Pulmonary artery endothelial cell (primary cell): ENCODE measurements at regions not wholly inside any gene's neighbourhood (a gene's known extent, or its start where the extent isn't known, plus 50 kb on each side); places are given as distances from the start of the nearest gene placed in this dataset.

Experiments used
- DNase-seq: peaks from one replicate; pipeline ENCODE4 v3.0.0-alpha.2; 2011; ENCODE audit warnings: low read depth, low spot score

GRCh38 chr4:58935332-58935731 is 1825.1 kb upstream of the IGFBP7 start:
- no peak for DNase-seq

DNA sequence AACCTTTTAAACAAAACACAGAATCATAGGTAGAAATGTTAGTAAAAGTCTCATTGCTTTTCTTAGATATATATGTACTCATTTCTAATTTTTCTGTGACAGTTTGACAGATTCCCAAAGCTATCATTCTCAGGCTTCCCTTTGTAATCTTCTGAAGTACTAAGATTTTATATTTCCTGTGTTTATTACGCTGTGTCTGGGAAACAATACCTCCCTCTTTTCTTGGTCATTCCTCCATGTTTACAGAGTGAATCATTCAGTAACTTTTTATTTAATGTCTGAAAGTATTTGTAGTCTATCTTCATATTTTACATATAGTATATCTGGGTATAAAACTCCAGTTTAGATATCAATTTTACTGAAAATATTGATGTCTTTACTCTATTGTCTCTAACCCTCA is 1826.3 kb upstream of the IGFBP7 start:
- no peak for DNase-seq

- no peak for DNase-seq
Measured at GRCh38 chr4:58940167-58940566, 1830.0 kb upstream of the IGFBP7 start.

- no peak for DNase-seq
Measured at GRCh38 chr4:58941286-58941685, 1831.1 kb upstream of the IGFBP7 start.

DNA sequence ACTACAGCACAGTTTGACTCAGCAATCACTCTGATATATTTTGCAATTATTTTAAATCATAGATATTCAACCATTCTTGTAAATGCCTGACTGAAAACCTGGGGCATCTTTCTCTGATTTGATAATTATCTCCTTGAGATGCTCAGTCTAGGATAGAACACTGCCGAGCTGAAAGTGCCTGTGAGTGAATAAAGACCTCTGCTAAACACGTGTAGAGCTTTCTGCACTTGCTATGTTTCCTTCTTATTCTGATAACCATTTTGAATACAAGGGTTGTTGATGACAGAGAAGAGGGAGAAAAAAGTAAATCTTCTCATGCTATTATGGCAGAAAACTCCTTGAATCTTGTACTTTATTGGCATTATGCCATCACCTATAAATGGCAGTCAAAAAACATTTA is 1843.4 kb upstream of the IGFBP7 start:
- no peak for DNase-seq

DNA sequence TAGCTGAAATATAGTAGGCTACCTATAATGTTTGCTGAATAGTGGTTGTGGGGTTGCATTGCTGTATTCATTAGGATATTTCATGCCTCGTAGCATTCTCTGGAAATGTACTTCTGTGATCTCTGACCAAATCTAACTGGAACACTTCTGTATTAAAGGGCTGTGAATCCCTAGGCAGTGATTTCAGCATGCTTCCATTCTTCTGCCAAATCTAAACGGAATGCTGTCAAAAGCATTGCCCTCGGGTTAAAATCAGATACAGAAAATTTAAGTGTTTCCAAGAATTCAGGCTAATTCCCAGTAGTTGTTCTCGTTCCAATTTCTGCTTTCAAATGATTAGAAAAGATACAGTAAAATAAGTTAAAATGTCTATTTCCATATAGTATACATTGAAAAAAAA is 1847.5 kb upstream of the IGFBP7 start:
- DNase-seq, result no peak

DNA sequence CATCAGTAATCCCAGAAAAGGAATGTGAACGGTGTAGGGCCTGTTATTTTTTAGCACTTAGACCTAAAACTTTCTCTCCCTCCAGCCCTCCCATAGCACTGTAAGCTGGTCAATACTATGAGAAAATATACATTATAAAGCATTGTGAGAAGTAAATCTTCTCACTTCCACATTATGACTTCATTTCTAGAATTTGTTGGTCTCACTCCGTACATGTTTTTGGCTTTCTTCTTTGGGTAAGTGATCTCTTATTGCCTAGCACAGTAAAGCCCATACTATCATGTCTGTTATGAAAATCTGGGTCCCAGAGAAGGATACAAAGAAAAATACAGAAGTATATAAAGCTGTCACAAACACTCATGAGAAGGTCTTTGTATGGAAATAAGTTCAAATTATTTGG is 1851.1 kb upstream of the IGFBP7 start:
- DNase-seq, result no peak

- DNase-seq, result no peak
Measured at GRCh38 chr4:58961925-58962324, 1851.7 kb upstream of the IGFBP7 start.

GRCh38 chr4:58962424-58962823 is 1852.2 kb upstream of the IGFBP7 start:
- no peak for DNase-seq

DNA sequence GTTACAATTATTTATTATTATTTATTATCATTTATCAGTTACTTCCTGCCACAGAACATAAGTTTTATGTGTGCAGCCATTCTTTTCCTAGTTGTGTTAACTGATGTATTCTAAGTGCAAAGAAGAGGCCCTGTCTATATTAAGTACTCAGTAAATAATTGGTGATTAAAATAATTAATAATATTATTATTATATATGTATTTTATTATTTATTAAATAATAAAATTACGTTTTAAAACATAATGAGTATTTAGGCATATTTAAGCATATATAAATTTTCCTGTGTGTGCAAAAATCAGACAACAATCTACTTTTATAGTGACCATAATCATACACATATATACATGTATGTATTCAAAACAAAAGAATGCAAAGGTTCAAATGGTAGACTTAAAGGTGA is 1871.6 kb upstream of the IGFBP7 start:
- no peak for DNase-seq

- DNase-seq, result no peak
Measured at GRCh38 chr4:58983887-58984286, 1873.7 kb upstream of the IGFBP7 start.

GRCh38 chr4:59002148-59002547 is 1892.0 kb upstream of the IGFBP7 start:
- no peak for DNase-seq

GRCh38 chr4:59024257-59024656 is 1914.1 kb upstream of the IGFBP7 start:
- DNase-seq, result no peak

GRCh38 chr4:59037812-59038211 is 1927.6 kb upstream of the IGFBP7 start:
- DNase-seq, result no peak

- DNase-seq, result no peak
Measured at GRCh38 chr4:59039046-59039445, 1928.9 kb upstream of the IGFBP7 start.

- DNase-seq, result no peak
Measured at GRCh38 chr4:59044286-59044900, 1934.2 kb upstream of the IGFBP7 start.

DNA sequence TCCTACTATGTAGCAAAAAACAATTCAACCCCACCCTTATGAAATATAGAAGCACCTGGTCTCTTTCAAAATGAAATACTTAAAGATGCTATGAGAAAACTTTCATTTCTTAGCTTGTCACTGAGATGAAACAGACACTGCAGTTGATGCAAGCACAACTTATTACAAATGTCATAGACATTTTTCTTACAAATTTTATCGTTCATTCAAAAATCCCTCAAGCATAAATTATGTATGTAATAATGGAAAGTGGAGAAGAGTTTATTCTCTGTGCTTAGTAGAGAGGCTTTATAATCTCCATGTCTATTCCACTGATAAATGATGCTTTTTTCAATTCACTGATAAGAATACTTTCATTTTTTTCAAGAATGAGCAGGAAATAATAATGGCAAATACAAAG is 1943.9 kb upstream of the IGFBP7 start:
- no peak for DNase-seq

GRCh38 chr4:59057804-59058203 is 1947.6 kb upstream of the IGFBP7 start:
- no peak for DNase-seq

DNA sequence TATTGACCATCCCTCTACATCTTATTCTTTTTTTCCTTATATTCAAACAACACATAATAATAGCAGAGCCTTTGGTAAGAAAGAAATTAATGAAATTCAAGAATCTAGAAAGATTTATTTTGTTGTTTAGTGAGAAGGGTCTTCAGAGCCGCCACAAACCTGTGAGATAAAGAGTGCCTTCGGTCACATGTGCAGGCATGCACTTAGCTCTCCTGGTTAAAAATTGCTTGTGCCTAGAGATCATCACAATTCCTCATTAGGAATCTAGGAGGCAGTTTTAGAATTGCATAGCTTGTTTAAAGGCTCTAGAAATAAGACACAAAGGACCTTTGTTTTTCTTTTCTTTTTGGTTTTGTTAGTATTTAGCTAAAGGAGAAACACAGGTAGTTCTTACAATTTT is 1948.4 kb upstream of the IGFBP7 start:
- DNase-seq, result no peak

DNA sequence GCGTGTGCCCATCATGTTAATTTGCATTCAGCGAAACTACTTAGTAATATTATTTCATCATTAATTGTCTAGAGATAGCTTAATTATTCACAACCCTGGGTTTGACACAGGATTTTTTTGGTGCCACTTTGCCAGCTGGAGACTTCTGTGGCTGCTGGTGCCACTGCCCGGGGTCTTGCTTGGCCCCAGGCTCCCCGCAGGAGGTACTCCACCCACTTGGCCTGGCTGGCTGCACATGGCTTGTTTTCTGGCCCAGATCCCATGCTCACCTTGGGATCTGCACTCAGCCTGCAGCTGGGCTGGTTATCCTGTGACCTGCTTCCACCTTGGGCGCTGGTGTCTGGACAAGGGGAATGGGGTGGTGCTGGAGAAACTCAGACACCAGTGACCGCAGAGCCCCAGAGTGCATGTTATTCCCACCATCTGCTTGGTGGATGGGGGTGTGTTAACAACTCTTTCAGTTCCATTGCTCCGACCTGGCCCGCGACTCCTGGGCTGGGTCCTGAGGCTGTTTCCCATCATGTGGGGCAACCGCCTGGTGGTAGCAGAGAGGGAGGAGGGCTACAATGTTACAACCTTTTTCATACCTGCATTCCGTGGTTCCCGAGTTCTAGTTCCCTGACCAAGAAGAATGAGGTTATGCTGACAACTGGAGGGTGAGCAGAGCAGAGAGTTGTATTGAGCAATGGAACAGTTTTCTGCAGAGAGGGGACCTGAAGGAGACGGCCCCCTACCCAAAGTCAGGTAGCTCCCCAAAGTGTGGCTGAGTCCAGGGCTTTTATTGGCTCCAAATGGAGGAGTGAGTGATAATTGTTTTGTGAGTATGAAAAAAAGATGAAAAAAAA is 1950.0 kb upstream of the IGFBP7 start:
- no peak for DNase-seq

- DNase-seq, result no peak
Measured at GRCh38 chr4:59060895-59061294, 1950.7 kb upstream of the IGFBP7 start.

DNA sequence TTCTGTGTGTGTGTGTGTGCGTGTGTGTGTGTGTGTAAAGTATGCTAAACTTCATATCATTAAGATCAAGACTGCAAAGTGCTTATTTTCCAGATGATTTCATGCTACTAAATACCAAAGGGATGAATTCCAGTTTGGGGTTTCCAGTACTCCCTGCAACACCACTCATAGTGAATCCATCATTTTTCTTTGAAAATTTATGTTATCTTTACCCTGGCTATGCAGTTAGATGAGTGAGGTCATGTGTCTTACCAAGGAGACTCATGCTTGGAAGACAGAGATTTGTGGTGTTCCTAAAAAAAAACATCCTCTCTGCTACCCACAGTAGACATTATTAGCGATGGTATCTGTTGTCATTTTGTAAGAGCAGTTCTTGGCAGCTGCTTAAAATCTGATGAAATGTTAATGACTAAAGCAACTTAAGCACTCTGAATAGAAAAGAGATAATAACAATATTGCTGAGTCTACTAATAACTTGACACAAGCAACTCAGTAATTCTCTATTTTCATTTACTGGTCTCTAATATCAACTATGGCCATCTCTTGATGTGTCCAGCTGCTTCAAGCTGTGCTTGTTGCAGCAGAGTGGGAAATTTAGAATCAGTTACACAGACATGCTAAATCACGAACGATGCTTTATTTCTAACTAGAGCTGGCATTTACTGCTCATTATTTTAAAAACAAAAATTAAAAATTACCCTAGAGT is 1953.0 kb upstream of the IGFBP7 start:
- no peak for DNase-seq
